GM12872 (cell line): ENCODE measurements at regions not wholly inside any gene's neighbourhood (a gene's known extent, or its start where the extent isn't known, plus 50 kb on each side); places are given as distances from the start of the nearest gene placed in this dataset.

Experiments
- TF ChIP-seq, protein P1 (sequence below): IDR thresholded peaks from 3 replicates; pipeline ENCODE4 v1.5.1; 2011; ENCODE audit warnings: low read depth, mild to moderate bottlenecking, low read length, moderate library complexity; ENCODE audit not compliant: insufficient read depth

DNA sequence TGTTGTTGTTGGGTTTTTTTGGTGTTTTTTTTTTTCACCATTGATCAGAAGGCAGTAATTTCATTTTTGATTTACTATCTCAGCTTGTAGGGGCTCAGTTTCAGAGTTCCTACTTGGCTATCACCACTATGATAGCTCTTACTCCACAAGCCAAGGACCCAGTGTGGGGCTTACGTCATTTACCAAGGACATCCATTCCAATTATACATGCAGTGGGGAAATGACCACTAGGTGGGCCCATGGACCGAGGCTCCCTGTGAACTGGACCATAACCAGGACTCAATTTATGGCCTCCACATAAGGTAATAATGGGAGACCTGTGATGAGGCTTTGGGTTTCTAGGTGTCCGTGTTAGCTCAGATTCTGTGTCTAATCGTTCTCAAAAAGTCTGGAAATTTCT, 67.5 kb upstream of the CACNA1D start:
- TF ChIP-seq, protein P1, sequence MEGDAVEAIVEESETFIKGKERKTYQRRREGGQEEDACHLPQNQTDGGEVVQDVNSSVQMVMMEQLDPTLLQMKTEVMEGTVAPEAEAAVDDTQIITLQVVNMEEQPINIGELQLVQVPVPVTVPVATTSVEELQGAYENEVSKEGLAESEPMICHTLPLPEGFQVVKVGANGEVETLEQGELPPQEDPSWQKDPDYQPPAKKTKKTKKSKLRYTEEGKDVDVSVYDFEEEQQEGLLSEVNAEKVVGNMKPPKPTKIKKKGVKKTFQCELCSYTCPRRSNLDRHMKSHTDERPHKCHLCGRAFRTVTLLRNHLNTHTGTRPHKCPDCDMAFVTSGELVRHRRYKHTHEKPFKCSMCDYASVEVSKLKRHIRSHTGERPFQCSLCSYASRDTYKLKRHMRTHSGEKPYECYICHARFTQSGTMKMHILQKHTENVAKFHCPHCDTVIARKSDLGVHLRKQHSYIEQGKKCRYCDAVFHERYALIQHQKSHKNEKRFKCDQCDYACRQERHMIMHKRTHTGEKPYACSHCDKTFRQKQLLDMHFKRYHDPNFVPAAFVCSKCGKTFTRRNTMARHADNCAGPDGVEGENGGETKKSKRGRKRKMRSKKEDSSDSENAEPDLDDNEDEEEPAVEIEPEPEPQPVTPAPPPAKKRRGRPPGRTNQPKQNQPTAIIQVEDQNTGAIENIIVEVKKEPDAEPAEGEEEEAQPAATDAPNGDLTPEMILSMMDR = 0 out of 3 replicates have a peak, but pooled peaks have one; percentile 12

DNA sequence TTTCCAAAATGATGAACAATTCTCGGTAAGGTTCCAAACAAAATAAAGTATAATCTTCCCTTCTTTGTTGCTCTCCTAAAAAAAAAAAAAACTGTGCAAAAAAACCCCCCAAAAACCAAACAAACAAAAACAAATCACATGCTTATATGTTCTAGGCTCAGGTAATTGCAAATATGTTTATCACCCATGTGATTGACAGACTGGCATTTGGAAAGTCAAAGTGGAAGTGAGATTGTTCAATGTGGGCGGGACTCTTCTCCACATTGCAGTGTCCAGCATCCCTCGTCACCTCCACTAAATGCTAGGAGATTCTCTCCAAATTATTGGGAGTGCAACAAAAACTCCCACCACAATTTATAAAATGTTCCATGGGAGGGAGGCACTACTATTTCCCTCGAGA, 57.6 kb upstream of the CACNA1D start:
- TF ChIP-seq, protein P1 = no peak
